ENCODE measurements at regions not wholly inside any gene's neighbourhood (a gene's known extent, or its start where the extent isn't known, plus 50 kb on each side); places are given as distances from the start of the nearest gene placed in this dataset.

DNA sequence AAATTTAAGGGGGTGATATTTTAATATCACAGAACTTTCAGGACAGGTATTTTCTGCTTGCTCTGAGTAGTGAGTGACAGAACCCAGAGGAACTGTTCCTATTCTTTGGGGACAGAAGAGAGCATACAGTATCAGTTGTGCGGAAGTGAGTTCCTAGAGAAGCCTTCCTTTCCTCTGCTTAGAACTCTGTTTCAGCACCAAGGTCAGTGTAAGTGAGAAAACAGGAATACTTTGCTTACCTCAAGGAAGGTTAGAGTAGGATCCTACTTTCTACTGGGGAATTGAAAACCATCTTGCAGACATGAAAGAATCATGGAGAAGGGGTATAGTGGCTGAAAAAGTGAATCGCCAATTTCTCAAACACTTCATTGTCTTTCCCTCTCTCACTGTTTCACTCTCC, 542.4 kb downstream of the SQOR start:
- H3K4ac ChIP-seq (ENCODE audit: low read depth, low read length): no peak overlapping the region
- H4K8ac ChIP-seq (ENCODE audit: low read depth, low read length): no peak overlapping the region
- H2AFZ ChIP-seq (ENCODE audit: insufficient read depth, low read length, poor library complexity): no peak overlapping the region
- H2BK12ac ChIP-seq (ENCODE audit: low read length): no peak overlapping the region
- H3K27ac ChIP-seq (ENCODE audit: low read depth, low read length): no peak overlapping the region
- no peak for DNase-seq
- no peaks in the 10 kb centered on the region for H3K79me2 ChIP-seq (ENCODE audit: control insufficient read depth, insufficient read depth, low read length, poor library complexity)
- H3K23ac ChIP-seq (ENCODE audit: low read length): no peak overlapping the region
- no peak overlapping the region for H3K9ac ChIP-seq (ENCODE audit: low read length)
- H3K27me3 ChIP-seq (ENCODE audit: insufficient read depth, low read length): no peaks in the 10 kb centered on the region
- WGBS (ENCODE audit: extremely low coverage, insufficient coverage, insufficient read length): no CpG with 5 or more reads among the region's 2 CpGs
- H3K18ac ChIP-seq (ENCODE audit: low read length): no peak overlapping the region
- no peak overlapping the region for H4K12ac ChIP-seq (ENCODE audit: low read depth, low read length)
- H3K4me1 ChIP-seq (ENCODE audit: control insufficient read depth in 1 of 2, insufficient read depth in 2 of 2, low read length in 2 of 2): no peaks in the 10 kb centered on the region
- no peaks in the 10 kb centered on the region for H3K79me1 ChIP-seq (ENCODE audit: low read length)
- H3K14ac ChIP-seq (ENCODE audit: low read length): no peak overlapping the region
- H3K36me3 ChIP-seq (ENCODE audit: control insufficient read depth in 1 of 2, insufficient read depth in 2 of 2, low read length in 2 of 2): no peaks in the 10 kb centered on the region
- no peak overlapping the region for H2BK5ac ChIP-seq (ENCODE audit: low read depth, low read length, poor library complexity)
- H3K9me3 ChIP-seq (ENCODE audit: insufficient read depth, low read depth, low read length): no peaks in the 10 kb centered on the region
- no peak overlapping the region for H2BK120ac ChIP-seq (ENCODE audit: insufficient read depth, low read length, poor library complexity)
- H4K91ac ChIP-seq (ENCODE audit: low read depth, low read length): no peak overlapping the region
- no peak overlapping the region for H3K4me3 ChIP-seq (ENCODE audit: low read depth, low read length)
- H3K4me2 ChIP-seq (ENCODE audit: low read length): no peak overlapping the region
- no peak overlapping the region for H2AK5ac ChIP-seq (ENCODE audit: low read length)

DNA sequence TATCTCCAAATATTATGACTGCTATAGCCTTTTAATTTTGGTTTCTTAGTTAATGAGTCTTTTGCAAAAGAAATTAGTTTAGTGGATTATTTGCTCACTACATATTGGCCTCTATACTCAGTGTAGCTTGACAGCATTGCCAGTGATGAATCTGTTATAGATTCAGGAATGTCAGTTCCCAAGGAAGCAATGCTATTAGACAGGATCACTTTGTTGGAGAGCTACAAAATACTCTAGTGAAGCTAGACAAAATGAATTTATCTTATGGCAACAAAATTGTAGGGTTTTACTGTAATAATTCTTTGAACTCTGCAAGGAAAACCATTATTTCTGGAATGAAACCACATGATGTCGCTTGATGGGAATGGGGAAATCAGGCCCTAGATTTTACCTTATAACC, 543.3 kb downstream of the SQOR start:
- Histone ChIP-seq H2BK5ac (ENCODE audit: low read depth, low read length, poor library complexity) (no peak overlapping the region), H3K79me1 (ENCODE audit: low read length) (no peaks in the 10 kb centered on the region), H3K27me3 (ENCODE audit: insufficient read depth, low read length) (no peaks in the 10 kb centered on the region), H3K27ac (ENCODE audit: low read depth, low read length) (no peak overlapping the region), H3K18ac (ENCODE audit: low read length) (no peak overlapping the region), H3K4ac (ENCODE audit: low read depth, low read length) (no peak overlapping the region), H3K23ac (ENCODE audit: low read length) (no peak overlapping the region), H3K9ac (ENCODE audit: low read length) (no peak overlapping the region), H3K9me3 (ENCODE audit: insufficient read depth, low read depth, low read length) (peaks cover 3% of the 10 kb centered on the region), H3K4me1 (ENCODE audit: control insufficient read depth in 1 of 2, insufficient read depth in 2 of 2, low read length in 2 of 2) (no peaks in the 10 kb centered on the region), H4K8ac (ENCODE audit: low read depth, low read length) (no peak overlapping the region), H3K14ac (ENCODE audit: low read length) (no peak overlapping the region), H4K91ac (ENCODE audit: low read depth, low read length) (no peak overlapping the region), H2AK5ac (ENCODE audit: low read length) (no peak overlapping the region), H3K4me2 (ENCODE audit: low read length) (no peak overlapping the region), H3K36me3 (ENCODE audit: control insufficient read depth in 1 of 2, insufficient read depth in 2 of 2, low read length in 2 of 2) (no peaks in the 10 kb centered on the region), H4K12ac (ENCODE audit: low read depth, low read length) (no peak overlapping the region), H2AFZ (ENCODE audit: insufficient read depth, low read length, poor library complexity) (no peak overlapping the region), H3K79me2 (ENCODE audit: control insufficient read depth, insufficient read depth, low read length, poor library complexity) (no peaks in the 10 kb centered on the region), H2BK12ac (ENCODE audit: low read length) (no peak overlapping the region), H2BK120ac (ENCODE audit: insufficient read depth, low read length, poor library complexity) (no peak overlapping the region), H3K4me3 (ENCODE audit: low read depth, low read length) (no peak overlapping the region)
- WGBS (ENCODE audit: extremely low coverage, insufficient coverage, insufficient read length): no CpG with 5 or more reads among the region's 1 CpG
- no peak for DNase-seq

DNA sequence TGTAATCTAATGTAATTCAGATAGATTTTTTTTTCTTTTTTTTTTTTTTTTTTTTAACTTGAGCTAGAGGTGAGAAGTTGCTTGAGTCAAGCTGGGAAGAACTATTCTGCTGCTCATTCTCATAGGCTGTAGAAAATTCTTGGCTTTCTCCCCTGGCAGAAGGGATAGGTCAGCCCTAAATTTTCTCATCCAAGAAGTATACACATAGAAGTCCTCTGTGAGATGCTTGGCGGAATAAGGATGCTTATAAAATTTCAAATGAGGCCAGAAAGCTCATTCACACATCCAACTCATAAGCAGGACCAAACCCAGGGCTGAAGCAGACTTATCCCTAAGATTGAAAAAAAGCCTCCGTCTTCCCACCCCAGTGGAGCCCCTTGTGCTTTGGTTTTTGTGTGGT, 572.5 kb downstream of the SQOR start:
- Histone ChIP-seq H3K4me1 (ENCODE audit: control insufficient read depth in 1 of 2, insufficient read depth in 2 of 2, low read length in 2 of 2) (no peaks in the 10 kb centered on the region), H2BK12ac (ENCODE audit: low read length) (no peak overlapping the region), H3K4me2 (ENCODE audit: low read length) (no peak overlapping the region), H3K79me1 (ENCODE audit: low read length) (no peaks in the 10 kb centered on the region), H3K9me3 (ENCODE audit: insufficient read depth, low read depth, low read length) (peaks cover 3% of the 10 kb centered on the region), H3K4ac (ENCODE audit: low read depth, low read length) (no peak overlapping the region), H3K36me3 (ENCODE audit: control insufficient read depth in 1 of 2, insufficient read depth in 2 of 2, low read length in 2 of 2) (no peaks in the 10 kb centered on the region), H3K79me2 (ENCODE audit: control insufficient read depth, insufficient read depth, low read length, poor library complexity) (no peaks in the 10 kb centered on the region), H4K91ac (ENCODE audit: low read depth, low read length) (no peak overlapping the region), H2BK120ac (ENCODE audit: insufficient read depth, low read length, poor library complexity) (no peak overlapping the region), H2AFZ (ENCODE audit: insufficient read depth, low read length, poor library complexity) (no peak overlapping the region), H3K27me3 (ENCODE audit: insufficient read depth, low read length) (no peaks in the 10 kb centered on the region), H4K8ac (ENCODE audit: low read depth, low read length) (no peak overlapping the region), H3K23ac (ENCODE audit: low read length) (no peak overlapping the region), H3K27ac (ENCODE audit: low read depth, low read length) (no peak overlapping the region), H3K4me3 (ENCODE audit: low read depth, low read length) (no peak overlapping the region), H3K14ac (ENCODE audit: low read length) (no peak overlapping the region), H2BK5ac (ENCODE audit: low read depth, low read length, poor library complexity) (no peak overlapping the region), H3K9ac (ENCODE audit: low read length) (no peak overlapping the region), H4K12ac (ENCODE audit: low read depth, low read length) (no peak overlapping the region), H2AK5ac (ENCODE audit: low read length) (no peak overlapping the region), H3K18ac (ENCODE audit: low read length) (no peak overlapping the region)
- DNase-seq: no peak
- WGBS (ENCODE audit: extremely low coverage, insufficient coverage, insufficient read length): no CpG with 5 or more reads among the region's 2 CpGs

DNA sequence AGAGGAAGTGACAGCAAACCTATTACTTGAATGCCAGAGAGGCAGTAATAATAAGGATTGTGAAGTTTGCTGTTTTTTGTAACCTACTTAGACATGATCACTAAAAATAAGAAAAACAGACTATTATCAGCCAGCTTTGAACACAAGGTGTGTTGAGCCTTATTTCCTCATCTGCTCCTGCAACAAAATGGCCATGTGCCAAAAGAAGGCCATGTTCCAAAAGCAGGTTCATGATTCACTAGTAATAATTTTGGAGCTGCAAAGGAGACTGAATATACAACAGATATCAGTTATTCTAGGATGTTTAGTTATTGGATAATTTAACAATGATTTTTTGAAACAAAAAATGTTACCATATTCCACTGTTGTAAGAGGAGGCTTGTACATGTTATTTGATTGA, 578.7 kb downstream of the SQOR start:
- no peaks in the 10 kb centered on the region for H3K36me3 ChIP-seq (ENCODE audit: control insufficient read depth in 1 of 2, insufficient read depth in 2 of 2, low read length in 2 of 2)

More for the DNA sequence above, 578.7 kb downstream of the SQOR start:
- Histone ChIP-seq H3K27me3 (ENCODE audit: insufficient read depth, low read length) (no peaks in the 10 kb centered on the region), H3K4ac (ENCODE audit: low read depth, low read length) (no peak overlapping the region), H4K8ac (ENCODE audit: low read depth, low read length) (no peak overlapping the region), H2AFZ (ENCODE audit: insufficient read depth, low read length, poor library complexity) (no peak overlapping the region), H2BK120ac (ENCODE audit: insufficient read depth, low read length, poor library complexity) (no peak overlapping the region), H3K9me3 (ENCODE audit: insufficient read depth, low read depth, low read length) (peaks cover 3% of the 10 kb centered on the region), H3K23ac (ENCODE audit: low read length) (no peak overlapping the region), H3K14ac (ENCODE audit: low read length) (no peak overlapping the region), H4K91ac (ENCODE audit: low read depth, low read length) (no peak overlapping the region), H3K27ac (ENCODE audit: low read depth, low read length) (no peak overlapping the region), H2BK5ac (ENCODE audit: low read depth, low read length, poor library complexity) (no peak overlapping the region), H3K4me1 (ENCODE audit: control insufficient read depth in 1 of 2, insufficient read depth in 2 of 2, low read length in 2 of 2) (no peaks in the 10 kb centered on the region), H3K79me1 (ENCODE audit: low read length) (no peaks in the 10 kb centered on the region), H2AK5ac (ENCODE audit: low read length) (no peak overlapping the region), H3K9ac (ENCODE audit: low read length) (no peak overlapping the region), H3K4me3 (ENCODE audit: low read depth, low read length) (no peak overlapping the region), H3K4me2 (ENCODE audit: low read length) (no peak overlapping the region), H3K18ac (ENCODE audit: low read length) (no peak overlapping the region), H4K12ac (ENCODE audit: low read depth, low read length) (no peak overlapping the region), H2BK12ac (ENCODE audit: low read length) (no peak overlapping the region), H3K79me2 (ENCODE audit: control insufficient read depth, insufficient read depth, low read length, poor library complexity) (no peaks in the 10 kb centered on the region)
- DNase-seq: no peak
